NCI-H226 (cell line): ENCODE measurements at regions not wholly inside any gene's neighbourhood (a gene's known extent, or its start where the extent isn't known, plus 50 kb on each side); places are given as distances from the start of the nearest gene placed in this dataset.
A peak's percentile ranks its signal among the peaks of the same experiment; 100 is the strongest.
"Not testable (repeated sequence)": the region's sequence is repeated elsewhere in the genome, so short reads cannot be mapped to it uniquely, and the experiment has no call there.

Source experiments
- DNase-seq: peaks from one replicate; pipeline ENCODE4 v3.0.0-alpha.2; 2015

GRCh38 chr10:28869606-28870201 lies 192.4 kb downstream of the BAMBI start:
- no peak for DNase-seq

GRCh38 chr10:28871665-28872064 lies 194.3 kb downstream of the BAMBI start:
- no peak for DNase-seq

- DNase-seq, result peak; percentile 52
These were observed 195.4 kb downstream of the BAMBI start for GRCh38 chr10:28872587-28873165.

DNA sequence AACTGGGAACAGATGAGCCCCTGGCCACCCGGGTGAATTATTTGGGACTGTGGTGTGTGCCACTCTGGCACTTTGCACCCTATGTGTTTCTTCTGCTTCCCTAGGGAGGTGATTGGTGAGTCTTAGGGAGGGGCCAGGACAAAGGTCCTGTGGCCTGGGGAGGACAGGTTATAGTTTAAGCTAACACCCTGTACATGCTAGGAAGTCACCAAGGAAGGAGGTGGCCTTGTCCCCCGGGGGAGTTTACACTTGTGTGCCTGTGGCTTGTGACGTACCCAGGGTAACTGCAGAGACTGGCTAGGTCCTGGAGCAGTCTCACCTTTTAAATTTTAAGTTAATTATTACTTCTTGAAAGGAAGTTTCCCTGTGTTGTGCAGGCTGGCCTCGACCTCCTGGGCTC lies 196.2 kb downstream of the BAMBI start:
- no peak for DNase-seq

DNA sequence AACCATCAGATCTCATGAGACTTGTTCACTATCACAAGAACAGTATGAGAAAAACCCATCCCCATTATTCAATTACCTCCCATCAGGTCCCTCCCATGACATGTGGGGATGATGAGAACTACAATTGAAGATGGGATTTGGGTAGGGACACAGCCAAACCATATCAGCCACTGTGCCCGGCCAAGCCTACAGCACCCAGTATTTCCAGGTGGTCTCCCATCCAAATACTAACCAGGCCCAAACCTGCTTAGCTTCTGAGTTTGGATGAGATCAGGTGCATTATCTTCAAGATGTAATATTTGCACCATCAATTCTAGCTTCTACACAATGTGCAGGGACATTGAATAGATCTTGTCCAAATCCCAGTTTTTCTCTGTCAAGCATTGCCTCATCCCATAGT lies 196.9 kb downstream of the BAMBI start:
- no peak for DNase-seq

DNA sequence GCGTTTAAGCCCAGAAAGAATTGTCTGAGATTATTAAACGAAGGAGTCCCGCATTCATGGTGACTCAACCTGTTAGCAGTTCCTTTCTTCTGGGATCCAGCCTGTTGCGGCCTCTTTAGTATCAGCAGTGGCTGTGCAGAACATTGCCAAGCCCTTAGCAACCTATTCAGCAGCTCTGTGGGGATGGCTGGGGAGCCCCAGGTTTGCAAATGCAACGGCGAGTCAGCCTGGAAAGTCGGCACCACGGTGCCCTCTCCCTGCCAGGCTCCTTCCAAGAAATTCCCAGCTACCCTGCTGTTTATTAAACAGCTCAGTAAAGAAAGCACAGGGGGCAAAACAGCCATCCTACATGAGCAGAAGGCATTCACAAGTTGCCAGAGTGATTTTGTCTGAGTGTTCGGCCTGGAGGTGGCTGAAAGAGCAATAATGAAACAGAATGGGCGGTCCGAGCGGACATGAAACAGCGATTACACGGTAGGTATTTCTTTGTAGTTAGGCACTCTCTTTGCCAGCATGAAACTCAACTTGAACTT lies 198.3 kb downstream of the BAMBI start:
- DNase-seq, result peak; percentile 77

- no peak for DNase-seq
These were observed 201.1 kb downstream of the BAMBI start for GRCh38 chr10:28878236-28878970.

- no peak for DNase-seq
These were observed 201.9 kb downstream of the BAMBI start for GRCh38 chr10:28879246-28879645.

DNA sequence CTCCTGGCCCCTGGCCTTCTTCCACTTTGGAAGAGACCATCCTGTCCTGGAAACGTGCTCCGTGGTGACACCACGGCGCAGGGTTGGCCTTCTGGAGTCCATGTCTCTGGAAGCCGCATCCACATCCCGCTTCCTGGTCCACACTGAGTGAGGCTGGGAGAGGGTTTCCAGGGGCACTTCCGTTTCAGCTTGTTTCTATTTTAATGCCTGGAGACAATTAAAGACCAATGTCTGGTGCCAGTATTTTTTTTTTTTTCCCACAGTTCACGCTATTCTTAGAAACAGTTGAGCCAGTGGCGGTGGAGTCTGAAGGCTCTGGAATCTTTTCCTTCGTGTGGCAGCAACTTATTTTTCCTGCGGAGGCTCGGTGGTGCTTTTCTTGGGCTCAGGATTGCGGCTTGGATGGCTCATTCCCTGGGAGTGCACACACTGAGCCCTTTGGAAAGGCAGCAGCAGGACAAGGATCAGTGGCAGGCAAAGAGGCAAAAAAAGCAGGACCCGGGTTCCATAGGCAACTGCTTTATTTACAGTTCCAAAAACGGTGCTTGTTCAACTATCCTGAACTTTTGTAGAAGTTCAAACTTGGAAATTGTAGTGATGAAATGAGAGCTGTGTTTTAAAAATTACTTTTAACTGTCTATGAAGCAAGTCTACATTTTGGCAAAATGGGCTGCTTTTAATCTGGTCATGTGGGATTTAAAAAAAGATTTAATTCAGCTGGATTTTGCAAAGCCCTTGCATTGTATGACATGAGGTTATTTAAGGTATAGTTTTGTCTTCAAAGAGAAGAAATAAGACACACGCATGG lies 202.8 kb downstream of the BAMBI start:
- no peak for DNase-seq

DNA sequence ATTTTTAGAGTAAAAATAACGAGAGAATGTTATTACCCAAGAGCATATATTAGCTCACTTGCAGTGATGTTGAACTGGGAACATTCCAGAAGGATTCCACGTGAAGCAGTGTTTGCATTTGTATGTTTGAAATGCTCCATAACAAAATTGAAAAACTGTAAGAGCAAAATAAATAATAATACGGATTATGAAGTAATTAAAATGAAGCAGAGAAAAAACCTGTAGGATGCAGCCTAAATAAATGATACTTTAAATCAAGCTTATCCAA lies 203.3 kb downstream of the BAMBI start:
- no peak for DNase-seq

- DNase-seq, result no peak
These were observed 204.0 kb downstream of the BAMBI start for GRCh38 chr10:28881171-28881882.

GRCh38 chr10:28883741-28884423 lies 206.6 kb downstream of the BAMBI start:
- DNase-seq, result no peak

- DNase-seq, result no peak
These were observed 213.0 kb downstream of the BAMBI start for GRCh38 chr10:28890121-28890950.

DNA sequence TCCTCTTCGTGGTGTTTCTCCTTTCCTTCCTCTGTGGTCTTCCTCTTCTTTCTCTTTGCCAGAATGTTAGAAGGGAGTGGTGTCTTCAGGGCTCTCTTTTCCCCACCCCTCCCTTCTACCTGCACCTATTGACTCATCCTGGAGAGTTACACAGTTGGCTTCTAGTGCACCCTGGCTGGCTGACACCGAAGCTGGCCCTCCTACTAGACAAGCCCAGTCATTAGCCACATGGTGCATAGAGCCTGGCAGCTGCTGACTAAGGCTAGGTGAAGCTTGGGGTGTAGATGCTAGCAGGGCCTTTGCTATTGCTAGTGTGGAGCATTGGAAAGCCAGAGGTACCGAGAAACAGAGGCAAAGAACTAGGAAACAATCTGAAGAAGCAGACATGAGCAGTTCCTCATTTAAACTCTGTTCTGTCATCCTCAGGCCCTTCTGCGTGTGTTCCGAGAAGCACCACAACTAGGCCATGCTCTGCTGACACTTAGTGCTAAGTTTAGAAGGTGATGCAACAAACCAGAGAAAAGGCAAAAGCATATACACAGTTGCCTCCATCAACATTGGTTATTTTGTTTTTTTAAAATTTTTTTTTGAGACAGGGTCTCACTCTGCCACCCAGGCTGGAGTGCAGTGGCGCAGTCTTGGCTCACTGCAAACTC lies 213.9 kb downstream of the BAMBI start:
- DNase-seq, result no peak

GRCh38 chr10:28892818-28893547 lies 215.7 kb downstream of the BAMBI start:
- DNase-seq, result no peak

DNA sequence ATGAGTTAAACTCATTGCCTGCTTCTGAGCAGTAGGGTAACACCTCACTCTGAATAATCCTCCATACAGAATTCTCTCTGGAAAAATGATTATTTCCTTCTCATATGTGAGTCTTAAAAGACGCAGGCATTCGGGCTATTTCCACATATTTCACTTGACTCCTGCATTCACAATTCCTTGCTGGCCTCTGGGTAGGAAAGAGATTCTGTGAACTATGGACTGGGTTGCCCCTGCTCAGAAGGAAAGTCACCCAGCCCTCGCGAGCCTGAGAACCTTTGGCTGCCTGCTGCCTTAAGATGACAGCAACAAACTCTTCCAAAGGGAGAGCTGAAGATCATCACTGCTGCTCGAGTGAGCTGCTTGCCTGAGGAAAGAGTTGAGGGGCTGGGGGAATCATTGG lies 216.8 kb downstream of the BAMBI start:
- no peak for DNase-seq

DNA sequence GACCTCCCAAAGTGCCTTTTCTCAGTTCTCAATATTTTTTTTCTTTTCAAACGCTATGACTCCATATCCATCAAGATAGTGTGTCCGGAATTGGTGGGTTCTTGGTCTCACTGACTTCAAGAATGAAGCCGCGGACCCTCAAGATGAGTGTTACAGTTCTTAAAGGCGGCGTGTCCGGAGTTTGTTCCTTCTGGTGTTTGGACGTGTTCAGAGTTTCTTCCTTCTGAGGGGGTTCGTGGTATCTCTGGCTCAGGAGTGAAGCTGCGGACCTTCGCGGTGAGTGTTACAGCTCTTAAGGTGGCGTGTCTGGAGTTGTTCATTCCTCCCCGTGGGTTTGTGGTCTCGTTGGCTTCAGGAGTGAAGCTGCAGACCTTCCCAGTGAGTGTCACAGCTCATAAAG lies 218.3 kb downstream of the BAMBI start:
- not testable (repeated sequence) for DNase-seq

DNA sequence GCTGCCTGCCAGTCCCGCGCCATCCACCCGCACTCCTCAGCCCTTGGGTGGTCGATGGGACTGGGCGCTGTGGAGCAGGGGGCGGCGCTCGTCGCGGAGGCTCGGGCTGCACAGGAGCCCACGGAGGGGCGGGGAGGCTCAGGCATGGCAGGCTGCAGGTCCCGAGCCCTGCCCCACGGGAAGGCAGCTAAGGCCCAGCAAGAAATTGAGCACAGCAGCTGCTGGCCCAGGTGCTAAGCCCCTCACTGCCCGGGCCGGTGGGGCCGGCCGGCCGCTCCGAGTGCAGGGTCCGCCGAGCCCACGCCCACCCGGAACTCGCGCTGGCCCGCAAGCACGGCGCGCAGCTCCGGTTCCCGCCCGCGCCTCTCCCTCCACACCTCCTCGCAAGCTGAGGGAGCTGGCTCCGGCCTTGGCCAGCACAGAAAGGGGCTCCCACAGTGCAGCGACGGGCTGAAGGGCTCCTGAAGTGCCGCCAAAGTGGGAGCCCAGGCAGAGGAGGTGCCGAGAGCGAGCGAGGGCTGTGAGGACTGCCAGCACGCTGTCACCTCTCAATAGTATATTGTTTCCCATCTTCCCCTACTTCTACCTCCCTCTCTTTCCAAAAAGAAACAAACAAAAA lies 219.6 kb downstream of the BAMBI start:
- DNase-seq, result not testable (repeated sequence)

DNA sequence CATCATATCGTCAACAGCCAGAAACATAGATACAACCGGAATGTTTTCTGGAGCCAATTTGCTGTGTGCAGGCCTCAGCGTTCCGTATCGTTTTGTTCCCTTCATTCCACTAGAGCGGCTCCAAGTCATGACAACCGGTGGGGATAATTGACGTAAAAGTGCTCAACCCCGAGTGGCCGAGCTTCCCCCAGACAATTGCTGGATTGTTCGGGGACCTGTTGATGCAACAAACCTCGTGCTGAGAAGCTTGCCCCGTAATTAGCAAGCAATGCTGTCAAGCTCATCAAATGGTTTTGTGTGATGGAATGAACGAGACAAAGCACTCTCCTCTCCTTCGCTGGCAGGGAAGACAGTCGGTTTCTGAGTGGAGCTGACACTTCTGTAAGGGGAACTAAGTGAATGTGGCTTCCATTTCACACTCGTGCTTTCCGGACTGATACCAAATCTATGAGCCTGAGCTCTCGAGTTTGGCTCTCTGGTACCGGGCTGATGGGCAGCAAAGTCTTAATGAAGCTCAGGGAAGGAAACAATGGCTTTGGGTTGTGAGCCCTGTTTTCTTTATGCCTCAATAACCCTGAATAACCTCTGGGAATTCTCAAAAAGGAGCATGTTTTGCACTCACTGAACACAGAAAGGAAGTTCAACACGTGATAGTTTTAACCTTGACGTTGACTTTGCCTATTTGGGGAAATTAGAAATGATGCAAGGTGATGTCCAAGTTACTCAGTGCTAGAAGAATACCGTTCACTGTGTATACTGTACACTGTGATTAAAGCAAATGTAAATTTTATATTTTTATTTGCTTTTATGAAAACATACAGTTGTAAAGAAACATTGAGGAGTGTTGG lies 220.5 kb downstream of the BAMBI start:
- DNase-seq, result no peak
